ENCODE measurements at regions not wholly inside any gene's neighbourhood (a gene's known extent, or its start where the extent isn't known, plus 50 kb on each side); places are given as distances from the start of the nearest gene placed in this dataset.

GRCh38 chr15:95875121-95875643 lies 455.3 kb upstream of the NR2F2 start:
- Histone ChIP-seq H3K9me3 (ENCODE audit: control insufficient read depth, insufficient read depth, low read length) (no peaks in the 10 kb centered on the region), H3K36me3 (ENCODE audit: insufficient read depth, low read length) (no peaks in the 10 kb centered on the region), H3K9ac (ENCODE audit: low read depth, low read length) (no peak overlapping the region), H3K4me1 (ENCODE audit: insufficient read depth, low read length) (no peaks in the 10 kb centered on the region)

- Histone ChIP-seq H3K4me1 (ENCODE audit: insufficient read depth, low read length) (peaks cover 10% of the 10 kb centered on the region; the same call in 1 of the 2 replicates), H3K9me3 (ENCODE audit: control insufficient read depth, insufficient read depth, low read length) (no peaks in the 10 kb centered on the region), H3K9ac (ENCODE audit: low read depth, low read length) (no peak overlapping the region), H3K36me3 (ENCODE audit: insufficient read depth, low read length) (no peaks in the 10 kb centered on the region)
Observed at GRCh38 chr15:95880031-95880570, 450.4 kb upstream of the NR2F2 start.

- no peak overlapping the region for H3K9ac ChIP-seq (ENCODE audit: low read depth, low read length)
- no peaks in the 10 kb centered on the region for H3K9me3 ChIP-seq (ENCODE audit: control insufficient read depth, insufficient read depth, low read length)
- H3K36me3 ChIP-seq (ENCODE audit: insufficient read depth, low read length) = no peaks in the 10 kb centered on the region
- H3K4me1 ChIP-seq (ENCODE audit: insufficient read depth, low read length) = peaks cover 10% of the 10 kb centered on the region; the same call in 1 of the 2 replicates
Observed at GRCh38 chr15:95880630-95881029, 449.9 kb upstream of the NR2F2 start.

GRCh38 chr15:95883064-95883463 lies 447.4 kb upstream of the NR2F2 start:
- H3K9me3 ChIP-seq (ENCODE audit: control insufficient read depth, insufficient read depth, low read length) = no peaks in the 10 kb centered on the region
- peaks cover 10% of the 10 kb centered on the region; the same call in 1 of the 2 replicates for H3K4me1 ChIP-seq (ENCODE audit: insufficient read depth, low read length)
- no peaks in the 10 kb centered on the region for H3K36me3 ChIP-seq (ENCODE audit: insufficient read depth, low read length)
- no peak overlapping the region for H3K9ac ChIP-seq (ENCODE audit: low read depth, low read length)

- no peaks in the 10 kb centered on the region for H3K9me3 ChIP-seq (ENCODE audit: control insufficient read depth, insufficient read depth, low read length)
- H3K9ac ChIP-seq (ENCODE audit: low read depth, low read length) = no peak overlapping the region
- no peaks in the 10 kb centered on the region for H3K36me3 ChIP-seq (ENCODE audit: insufficient read depth, low read length)
- H3K4me1 ChIP-seq (ENCODE audit: insufficient read depth, low read length) = peaks cover 10% of the 10 kb centered on the region; the same call in 1 of the 2 replicates
Observed at GRCh38 chr15:95884276-95884675, 446.2 kb upstream of the NR2F2 start.

- Histone ChIP-seq H3K9ac (ENCODE audit: low read depth, low read length) (no peak overlapping the region), H3K4me1 (ENCODE audit: insufficient read depth, low read length) (peaks cover 10% of the 10 kb centered on the region; the same call in 1 of the 2 replicates), H3K36me3 (ENCODE audit: insufficient read depth, low read length) (no peaks in the 10 kb centered on the region), H3K9me3 (ENCODE audit: control insufficient read depth, insufficient read depth, low read length) (no peaks in the 10 kb centered on the region)
Observed at GRCh38 chr15:95887666-95888390, 442.7 kb upstream of the NR2F2 start.

GRCh38 chr15:95888762-95889161 lies 441.7 kb upstream of the NR2F2 start:
- Histone ChIP-seq H3K4me1 (ENCODE audit: insufficient read depth, low read length) (peaks cover 4% of the 10 kb centered on the region; the same call in 1 of the 2 replicates), H3K9ac (ENCODE audit: low read depth, low read length) (no peak overlapping the region), H3K9me3 (ENCODE audit: control insufficient read depth, insufficient read depth, low read length) (no peaks in the 10 kb centered on the region)

GRCh38 chr15:95894407-95894956 lies 436.0 kb upstream of the NR2F2 start:
- no peaks in the 10 kb centered on the region for H3K9me3 ChIP-seq (ENCODE audit: control insufficient read depth, insufficient read depth, low read length)
- no peaks in the 10 kb centered on the region for H3K36me3 ChIP-seq (ENCODE audit: insufficient read depth, low read length)
- no peaks in the 10 kb centered on the region for H3K4me1 ChIP-seq (ENCODE audit: insufficient read depth, low read length)
- H3K9ac ChIP-seq (ENCODE audit: low read depth, low read length) = no peak overlapping the region

More at GRCh38 chr15:95888762-95889161, 441.7 kb upstream of the NR2F2 start:
- no peaks in the 10 kb centered on the region for H3K36me3 ChIP-seq (ENCODE audit: insufficient read depth, low read length)

GRCh38 chr15:95895508-95895907 lies 435.0 kb upstream of the NR2F2 start:
- H3K9me3 ChIP-seq (ENCODE audit: control insufficient read depth, insufficient read depth, low read length) = no peaks in the 10 kb centered on the region
- H3K36me3 ChIP-seq (ENCODE audit: insufficient read depth, low read length) = no peaks in the 10 kb centered on the region
- no peaks in the 10 kb centered on the region for H3K4me1 ChIP-seq (ENCODE audit: insufficient read depth, low read length)
- no peak overlapping the region for H3K9ac ChIP-seq (ENCODE audit: low read depth, low read length)

GRCh38 chr15:95897651-95898050 lies 432.8 kb upstream of the NR2F2 start:
- no peaks in the 10 kb centered on the region for H3K9me3 ChIP-seq (ENCODE audit: control insufficient read depth, insufficient read depth, low read length)
- H3K36me3 ChIP-seq (ENCODE audit: insufficient read depth, low read length) = no peaks in the 10 kb centered on the region
- H3K4me1 ChIP-seq (ENCODE audit: insufficient read depth, low read length) = no peaks in the 10 kb centered on the region
- no peak overlapping the region for H3K9ac ChIP-seq (ENCODE audit: low read depth, low read length)

- Histone ChIP-seq H3K9ac (ENCODE audit: low read depth, low read length) (no peak overlapping the region), H3K9me3 (ENCODE audit: control insufficient read depth, insufficient read depth, low read length) (no peaks in the 10 kb centered on the region), H3K36me3 (ENCODE audit: insufficient read depth, low read length) (no peaks in the 10 kb centered on the region), H3K4me1 (ENCODE audit: insufficient read depth, low read length) (no peaks in the 10 kb centered on the region)
Observed at GRCh38 chr15:95898761-95899160, 431.7 kb upstream of the NR2F2 start.

- Histone ChIP-seq H3K9me3 (ENCODE audit: control insufficient read depth, insufficient read depth, low read length) (no peaks in the 10 kb centered on the region), H3K36me3 (ENCODE audit: insufficient read depth, low read length) (no peaks in the 10 kb centered on the region), H3K4me1 (ENCODE audit: insufficient read depth, low read length) (no peaks in the 10 kb centered on the region), H3K9ac (ENCODE audit: low read depth, low read length) (no peak overlapping the region)
Observed at GRCh38 chr15:95901271-95901670, 429.2 kb upstream of the NR2F2 start.

GRCh38 chr15:95902606-95903005 lies 427.9 kb upstream of the NR2F2 start:
- H3K9me3 ChIP-seq (ENCODE audit: control insufficient read depth, insufficient read depth, low read length) = no peaks in the 10 kb centered on the region
- no peaks in the 10 kb centered on the region for H3K36me3 ChIP-seq (ENCODE audit: insufficient read depth, low read length)
- H3K4me1 ChIP-seq (ENCODE audit: insufficient read depth, low read length) = no peaks in the 10 kb centered on the region
- H3K9ac ChIP-seq (ENCODE audit: low read depth, low read length) = no peak overlapping the region

GRCh38 chr15:95903352-95903751 lies 427.1 kb upstream of the NR2F2 start:
- H3K4me1 ChIP-seq (ENCODE audit: insufficient read depth, low read length) = no peaks in the 10 kb centered on the region
- no peak overlapping the region for H3K9ac ChIP-seq (ENCODE audit: low read depth, low read length)
- H3K36me3 ChIP-seq (ENCODE audit: insufficient read depth, low read length) = no peaks in the 10 kb centered on the region
- H3K9me3 ChIP-seq (ENCODE audit: control insufficient read depth, insufficient read depth, low read length) = no peaks in the 10 kb centered on the region
